Endothelial cell of umbilical vein (primary cell): ENCODE measurements at regions not wholly inside any gene's neighbourhood (a gene's known extent, or its start where the extent isn't known, plus 50 kb on each side); places are given as distances from the start of the nearest gene placed in this dataset.

ENCODE experiments used
- BruUV-seq: library from RNA; stranded (reverse); fragments of 400-500 nt; replicated peaks from 2 replicates; lab custom pipeline; 2021; lab: Mats Ljungman, UMichigan
- CTCF ChIA-PET: fragments of 300-600, 350-600 bp; sonication (Branson Sonifier 250); formaldehyde crosslinking; loops from one replicate; lab custom pipeline; 2021; ENCODE audit warnings: antibody characterized with exemption, inconsistent platforms; lab: Charles Lee
- POLR2A ChIA-PET: fragments of 300-600, 350-600 bp; sonication (Branson Sonifier 250); formaldehyde crosslinking; loops from one replicate; lab custom pipeline; 2021; ENCODE audit warnings: antibody characterized with exemption, inconsistent platforms; lab: Charles Lee
- DNase-seq: peaks from one replicate; pipeline ENCODE4 v3.0.0-alpha.2; 2011; ENCODE audit warnings: low read depth, low spot score
- FAIRE-seq: peaks from 2 replicates; lab custom pipeline; 2011; peaks lifted over from hg19 to GRCh38; lab: Jason Lieb, UNC
- H2AFZ ChIP-seq: 2 replicates; pipeline ENCODE4 v1.6.0; 2012; ENCODE audit warnings: low read depth, low read length, control low read depth, inconsistent platforms
- H3K27ac ChIP-seq: 2 replicates; pipeline ENCODE4 v1.5.1; 2011; ENCODE audit warnings: low read depth, mild to moderate bottlenecking, control low read depth, low read length, moderate library complexity; ENCODE audit not compliant: insufficient read depth
- H3K27me3 ChIP-seq, 2 experiments: 2 replicates each; pipeline versions ENCODE4 v1.6.0 to v1.6.1; 2011; ENCODE audit warnings: low read length in 2 of 2, mixed read lengths in 1 of 2; ENCODE audit not compliant: control insufficient read depth in 2 of 2, insufficient read depth in 2 of 2
- H3K36me3 ChIP-seq, 2 experiments: 2 replicates in 1 of 2; 3 replicates in 1 of 2; pipeline ENCODE4 v1.5.1; 2011; ENCODE audit warnings: low read length in 2 of 2, mild to moderate bottlenecking in 1 of 2, moderate library complexity in 1 of 2; ENCODE audit not compliant: control insufficient read depth in 2 of 2, insufficient read depth in 2 of 2; ENCODE audit errors: extremely low read depth in 1 of 2
- H3K4me1 ChIP-seq: 3 replicates; pipeline ENCODE4 v1.5.1; 2011; ENCODE audit warnings: mild to moderate bottlenecking, low read length; ENCODE audit not compliant: control insufficient read depth, insufficient read depth; ENCODE audit errors: extremely low read depth
- H3K4me2 ChIP-seq: 2 replicates; pipeline ENCODE4 v1.6.1; 2011; ENCODE audit warnings: low read length, control low read depth, mixed read lengths; ENCODE audit not compliant: insufficient read depth
- H3K4me3 ChIP-seq, 3 experiments: fragments of 200-600 bp in 1 of 3; sonication (generic), shearing (Covaris generic) in 1 of 3; replicated peaks in 1 of 3; 2 replicates each; pipeline ENCODE4 v1.5.1; 2011 to 2016; ENCODE audit warnings: control low read depth in 3 of 3, low read length in 3 of 3, mild to moderate bottlenecking in 2 of 3, inconsistent platforms in 1 of 3, low read depth in 1 of 3, moderate library complexity in 1 of 3; ENCODE audit not compliant: insufficient read depth in 1 of 3
- H3K79me2 ChIP-seq: 2 replicates; pipeline ENCODE4 v1.6.0; 2012; ENCODE audit warnings: low read length, inconsistent platforms; ENCODE audit not compliant: control insufficient read depth, insufficient read depth
- H3K9ac ChIP-seq: replicated peaks from 2 replicates; pipeline ENCODE3; 2011; ENCODE audit warnings: low read length, control low read depth; ENCODE audit not compliant: insufficient read depth; ENCODE audit errors: extremely low read depth
- H3K9me1 ChIP-seq: replicated peaks from 3 replicates; pipeline ENCODE4 v1.6.0; 2011; ENCODE audit warnings: mild to moderate bottlenecking, low read length; ENCODE audit not compliant: control insufficient read depth, insufficient read depth; ENCODE audit errors: extremely low read depth
- H3K9me3 ChIP-seq: replicated peaks from 2 replicates; pipeline ENCODE4 v1.5.1; 2012; ENCODE audit warnings: low read length, inconsistent platforms; ENCODE audit not compliant: control insufficient read depth, insufficient read depth
- H4K20me1 ChIP-seq: replicated peaks from 2 replicates; pipeline ENCODE3; 2011; ENCODE audit warnings: mild to moderate bottlenecking, low read length; ENCODE audit not compliant: control insufficient read depth, insufficient read depth; ENCODE audit errors: extremely low read depth
- EZH2 ChIP-seq: IDR thresholded peaks from 2 replicates; pipeline ENCODE4 v1.6.1; 2012; ENCODE audit warnings: borderline replicate concordance, low read depth, mild to moderate bottlenecking, moderate library complexity, low read length, inconsistent platforms; ENCODE audit not compliant: severe bottlenecking
- FOS ChIP-seq: IDR thresholded peaks from 2 replicates; pipeline ENCODE4 v1.6.1; 2011; ENCODE audit warnings: mild to moderate bottlenecking, low read length, moderate library complexity, borderline replicate concordance; ENCODE audit not compliant: insufficient read depth
- GATA2 ChIP-seq: IDR thresholded peaks from 2 replicates; pipeline ENCODE4 v1.7.0; 2011; ENCODE audit warnings: low read depth, mild to moderate bottlenecking, moderate library complexity, mixed read lengths, low read length; ENCODE audit not compliant: insufficient read length, insufficient read depth
- JUN ChIP-seq: IDR thresholded peaks from 2 replicates; pipeline ENCODE4 v1.6.1; 2011; ENCODE audit warnings: borderline replicate concordance, low read depth; ENCODE audit not compliant: insufficient read length, insufficient read depth
- MAX ChIP-seq: IDR thresholded peaks from 2 replicates; pipeline ENCODE4 v1.6.1; 2011; ENCODE audit not compliant: insufficient read depth, insufficient read length
- MYC ChIP-seq: IDR thresholded peaks from one replicate; pipeline ENCODE4 v1.6.1; 2011; ENCODE audit warnings: mild to moderate bottlenecking, low read depth, low read length
- POLR2A ChIP-seq: IDR thresholded peaks from 2 replicates; pipeline ENCODE4 v1.6.1; 2012; ENCODE audit warnings: low read depth, mild to moderate bottlenecking, control low read depth, low read length
- POLR2AphosphoS5 ChIP-seq: IDR thresholded peaks from 2 replicates; pipeline ENCODE4 v1.6.1; 2012; ENCODE audit warnings: low read depth, mild to moderate bottlenecking, control low read depth, low read length, moderate library complexity; ENCODE audit not compliant: insufficient read depth
- dilution Hi-C: fragments of 300-500 bp; cut with MboI; formaldehyde crosslinking; loops from one replicate; pipeline ENCODE4 v1.15.0; 2019; ENCODE audit warnings: low sequenced_read_pairs; ENCODE audit not compliant: extremely low pct_ligation_motif_present
- intact Hi-C: fragments of 100-400 bp; cut with micrococcal nuclease; formaldehyde crosslinking; loops from one replicate; pipeline ENCODE4 v1.10.0; 2022
- TF ChIP-seq, protein P1 (sequence below), 2 donors: IDR thresholded peaks; 1 replicate in 1 of 2; 2 replicates in 1 of 2; pipeline ENCODE4 v1.5.1; 2011; ENCODE audit warnings: low read length in 2 of 2, mild to moderate bottlenecking in 2 of 2, moderate library complexity in 2 of 2, control low read depth in 1 of 2, inconsistent platforms in 1 of 2, low read depth in 1 of 2; ENCODE audit not compliant: insufficient read depth in 1 of 2; ENCODE audit errors: extremely low read depth in 1 of 2

DNA sequence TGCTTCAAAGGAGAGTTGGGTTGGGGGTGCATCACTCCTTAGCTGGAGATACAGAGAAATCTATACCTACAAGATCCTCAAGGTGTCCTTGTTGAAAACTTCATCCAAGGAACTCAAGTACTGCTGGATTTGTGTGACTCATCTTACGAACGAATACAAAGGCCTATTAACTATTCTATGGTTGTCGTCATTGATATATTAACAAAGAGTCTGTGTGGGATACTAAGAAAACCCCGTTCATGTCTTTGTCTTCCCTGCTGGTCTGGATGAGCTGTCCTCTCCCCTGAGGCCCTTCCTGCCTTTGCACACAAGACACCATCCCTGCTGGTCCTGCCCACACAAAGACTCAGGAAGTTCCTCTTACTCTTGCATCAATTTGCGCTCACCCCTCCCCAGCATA, 54.9 kb upstream of the IRF2 start:
- Histone ChIP-seq H3K9ac (no peak overlapping the region), H3K9me3 (no peaks in the 10 kb centered on the region), H3K79me2 (no peaks in the 10 kb centered on the region), H3K27me3 (no peaks in the 10 kb centered on the region), H3K9me1 (no peaks in the 10 kb centered on the region), H4K20me1 (no peaks in the 10 kb centered on the region), H2AFZ (no peak overlapping the region), H3K36me3 (no peaks in the 10 kb centered on the region), H3K4me2 (no peak overlapping the region), H3K4me1 (peaks cover 2% of the 10 kb centered on the region), H3K27ac (no peak overlapping the region), H3K4me3 (no peak overlapping the region)
- TF ChIP-seq FOS = no peak
- TF ChIP-seq GATA2 = no peak
- dilution Hi-C loops (no loop called here), intact Hi-C loops (no loop called here)
- ChIA-PET POLR2A (no interaction called here), CTCF (no interaction called here)
- BruUV-seq = no TSS peak
- no peak for DNase-seq
- no peak for FAIRE-seq

- Histone ChIP-seq H3K9ac (no peak overlapping the region), H3K4me1 (no peaks in the 10 kb centered on the region), H3K36me3 (no peaks in the 10 kb centered on the region), H3K9me3 (no peaks in the 10 kb centered on the region), H3K4me3 (no peak overlapping the region), H3K27me3 (no peaks in the 10 kb centered on the region), H4K20me1 (no peaks in the 10 kb centered on the region), H3K79me2 (no peaks in the 10 kb centered on the region), H3K27ac (no peak overlapping the region), H3K4me2 (no peak overlapping the region), H2AFZ (no peak overlapping the region), H3K9me1 (no peaks in the 10 kb centered on the region)
- FAIRE-seq = no peak
- POLR2A ChIA-PET = no interaction called here
- DNase-seq = no peak
- no TSS peak for BruUV-seq
- CTCF ChIA-PET = no interaction called here
- intact Hi-C loops (no loop called here), dilution Hi-C loops (no loop called here)
- TF ChIP-seq MAX (no peak), FOS (no peak), POLR2A (no peak), JUN (no peak), MYC (no peak), POLR2AphosphoS5 (no peak), GATA2 (no peak), EZH2 (no peak)
- TF ChIP-seq, protein P1, sequence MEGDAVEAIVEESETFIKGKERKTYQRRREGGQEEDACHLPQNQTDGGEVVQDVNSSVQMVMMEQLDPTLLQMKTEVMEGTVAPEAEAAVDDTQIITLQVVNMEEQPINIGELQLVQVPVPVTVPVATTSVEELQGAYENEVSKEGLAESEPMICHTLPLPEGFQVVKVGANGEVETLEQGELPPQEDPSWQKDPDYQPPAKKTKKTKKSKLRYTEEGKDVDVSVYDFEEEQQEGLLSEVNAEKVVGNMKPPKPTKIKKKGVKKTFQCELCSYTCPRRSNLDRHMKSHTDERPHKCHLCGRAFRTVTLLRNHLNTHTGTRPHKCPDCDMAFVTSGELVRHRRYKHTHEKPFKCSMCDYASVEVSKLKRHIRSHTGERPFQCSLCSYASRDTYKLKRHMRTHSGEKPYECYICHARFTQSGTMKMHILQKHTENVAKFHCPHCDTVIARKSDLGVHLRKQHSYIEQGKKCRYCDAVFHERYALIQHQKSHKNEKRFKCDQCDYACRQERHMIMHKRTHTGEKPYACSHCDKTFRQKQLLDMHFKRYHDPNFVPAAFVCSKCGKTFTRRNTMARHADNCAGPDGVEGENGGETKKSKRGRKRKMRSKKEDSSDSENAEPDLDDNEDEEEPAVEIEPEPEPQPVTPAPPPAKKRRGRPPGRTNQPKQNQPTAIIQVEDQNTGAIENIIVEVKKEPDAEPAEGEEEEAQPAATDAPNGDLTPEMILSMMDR (IDR thresholded peaks at IDR 0.05; ENCODE audit: extremely low read depth in 1 of 2, insufficient read depth in 1 of 2, low read depth in 1 of 2, low read length in 2 of 2) = no peak
Measured at GRCh38 chr4:184528713-184529112, 54.4 kb upstream of the IRF2 start.
